HEK293 (cell line): ENCODE measurements at regions not wholly inside any gene's neighbourhood (a gene's known extent, or its start where the extent isn't known, plus 50 kb on each side); places are given as distances from the start of the nearest gene placed in this dataset.

ENCODE experiments used
- CTCF ChIA-PET: fragments of 350-600 bp; formaldehyde crosslinking; extraction: SDS; loops from one replicate; lab custom pipeline; 2021; ENCODE audit warnings: antibody characterized with exemption; lab: Yijun Ruan, JAX
- POLR2A ChIA-PET: fragments of 300-600 bp; formaldehyde crosslinking; extraction: SDS; loops from one replicate; lab custom pipeline; 2020; ENCODE audit warnings: antibody characterized with exemption, inconsistent platforms; lab: Yijun Ruan, JAX
- H3K27ac ChIP-seq: fragments of 200-500 bp; sonication (Bioruptor generic); 2 replicates; pipeline ENCODE4 v1.5.1; 2014; ENCODE audit warnings: low read depth, low read length, control low read depth, inconsistent platforms; ENCODE audit errors: extremely low read depth
- H3K36me3 ChIP-seq, 2 experiments: fragments of 200-500 bp in 1 of 2; sonication (Bioruptor generic) in 1 of 2; 1 replicate in 1 of 2; 2 replicates in 1 of 2; pipeline ENCODE4 v1.5.1; 2014 to 2017; ENCODE audit warnings: inconsistent platforms in 2 of 2, low read length in 2 of 2; ENCODE audit not compliant: control insufficient read depth in 2 of 2, insufficient read depth in 1 of 2
- H3K4me1 ChIP-seq: fragments of 200-500 bp; sonication (Bioruptor generic); 2 replicates; pipeline ENCODE4 v1.5.1; 2014; ENCODE audit warnings: mild to moderate bottlenecking, low read length, inconsistent platforms; ENCODE audit not compliant: control insufficient read depth, insufficient read depth
- H3K4me3 ChIP-seq: 2 replicates; pipeline ENCODE4 v1.5.1; 2011; ENCODE audit warnings: low read depth, mild to moderate bottlenecking, control low read depth, low read length, moderate library complexity
- H3K9me3 ChIP-seq: fragments of 200-500 bp; sonication (Bioruptor generic); 2 replicates; pipeline ENCODE4 v1.5.1; 2014; ENCODE audit warnings: low read depth, low read length, inconsistent platforms; ENCODE audit not compliant: control insufficient read depth, insufficient read depth
- HIC1 ChIP-seq: fragments of 450-650 bp; formaldehyde crosslinking; IDR thresholded peaks from 2 replicates; pipeline ENCODE4 v1.5.1; 2016; ENCODE audit warnings: missing biosample characterization, missing genetic modification characterization
- ZBTB20 ChIP-seq: fragments of 450-650 bp; formaldehyde crosslinking; IDR thresholded peaks from 2 replicates; pipeline ENCODE4 v1.5.1; 2016; ENCODE audit warnings: missing biosample characterization, missing genetic modification characterization
- ZBTB26 ChIP-seq: fragments of 450-650 bp; formaldehyde crosslinking; optimal IDR thresholded peaks from 2 replicates; pipeline ENCODE3; 2016; ENCODE audit warnings: missing biosample characterization, mild to moderate bottlenecking, missing genetic modification characterization
- ZBTB48 ChIP-seq: fragments of 450-650 bp; formaldehyde crosslinking; IDR thresholded peaks from 2 replicates; pipeline ENCODE4 v1.5.1; 2016; ENCODE audit warnings: missing biosample characterization, missing genetic modification characterization
- ZNF169 ChIP-seq: fragments of 450-650 bp; formaldehyde crosslinking; IDR thresholded peaks from 2 replicates; pipeline ENCODE4 v1.5.1; 2016; ENCODE audit warnings: missing biosample characterization, missing genetic modification characterization
- ZNF19 ChIP-seq: fragments of 450-650 bp; formaldehyde crosslinking; IDR thresholded peaks from 2 replicates; pipeline ENCODE4; 2016; ENCODE audit warnings: missing biosample characterization, missing genetic modification characterization, low read depth
- ZNF2 ChIP-seq: fragments of 450-650 bp; formaldehyde crosslinking; IDR thresholded peaks from 2 replicates; pipeline ENCODE4 v1.5.1; 2016; ENCODE audit warnings: missing biosample characterization, missing genetic modification characterization
- ZNF214 ChIP-seq: fragments of 450-650 bp; formaldehyde crosslinking; IDR thresholded peaks from 2 replicates; pipeline ENCODE4 v1.5.1; 2017; ENCODE audit warnings: missing biosample characterization, mild to moderate bottlenecking, missing genetic modification characterization, borderline replicate concordance
- ZNF274 ChIP-seq, 2 experiments: fragments of 200-500 bp in 1 of 2; fragments of 450-650 bp in 1 of 2; sonication (Bioruptor generic) in 1 of 2; formaldehyde crosslinking in 1 of 2; IDR thresholded peaks; 2 replicates each; pipeline versions ENCODE4 v1.5.1 to v1.6.1; 2014 to 2016; ENCODE audit warnings: borderline replicate concordance in 1 of 2, inconsistent platforms in 1 of 2, low read length in 1 of 2, missing biosample characterization in 1 of 2, missing genetic modification characterization in 1 of 2
- ZNF311 ChIP-seq: fragments of 450-650 bp; formaldehyde crosslinking; IDR thresholded peaks from 2 replicates; pipeline ENCODE4 v1.5.1; 2017; ENCODE audit warnings: missing biosample characterization, missing genetic modification characterization, borderline replicate concordance
- ZNF423 ChIP-seq: fragments of 450-650 bp; formaldehyde crosslinking; IDR thresholded peaks from 2 replicates; pipeline ENCODE4 v1.5.1; 2016; ENCODE audit warnings: missing biosample characterization, missing genetic modification characterization
- ZNF510 ChIP-seq: fragments of 450-650 bp; formaldehyde crosslinking; IDR thresholded peaks from 2 replicates; pipeline ENCODE4 v1.5.1; 2018; ENCODE audit warnings: mild to moderate bottlenecking, missing genetic modification characterization, missing biosample characterization; ENCODE audit not compliant: insufficient replicate concordance
- ZNF513 ChIP-seq: fragments of 450-650 bp; IDR thresholded peaks from 2 replicates; pipeline ENCODE4 v1.5.1; 2018; ENCODE audit warnings: missing biosample characterization, missing genetic modification characterization
- ZNF692 ChIP-seq: fragments of 450-650 bp; formaldehyde crosslinking; IDR thresholded peaks from 2 replicates; pipeline ENCODE4 v1.5.1; 2016; ENCODE audit warnings: missing biosample characterization, missing genetic modification characterization
- ZNF747 ChIP-seq: fragments of 450-650 bp; formaldehyde crosslinking; IDR thresholded peaks from 2 replicates; pipeline ENCODE4 v1.5.1; 2016; ENCODE audit warnings: missing biosample characterization, missing genetic modification characterization

- H3K9me3 ChIP-seq: no peaks in the 10 kb centered on the region
- H3K36me3 ChIP-seq: no peaks in the 10 kb centered on the region
- POLR2A ChIA-PET: no interaction called here
- TF ChIP-seq ZNF423 (tag by site-specific recombination) (no peak), ZNF2 (tag by site-specific recombination) (no peak), ZNF692 (tag by site-specific recombination) (no peak), ZNF274 (IDR thresholded peaks at IDR 0.05; ENCODE audit: low read length) (no peak), ZNF274 (tag by site-specific recombination; IDR thresholded peaks at IDR 0.05; ENCODE audit: borderline replicate concordance) (no peak), ZNF169 (tag by site-specific recombination) (no peak), ZBTB26 (no peak), ZBTB20 (no peak), ZNF19 (tag by site-specific recombination) (no peak), ZNF311 (tag by site-specific recombination) (no peak)
- TF ChIP-seq, all 188 proteins: peak for 0
- CTCF ChIA-PET: interaction anchor here (0.5 to 0.7 kb wide), 2 partner anchors 28 to 532 kb away, joined by 3 read pairs; no protein-coding TSS in a partner anchor
- Histone ChIP-seq H3K27ac (no peak overlapping the region), H3K4me1 (no peaks in the 10 kb centered on the region), H3K4me3 (no peak overlapping the region)
Measured at GRCh38 chr12:91604897-91605296, 422.3 kb upstream of the DCN start.

- no peak for TF ChIP-seq ZNF214
- TF ChIP-seq ZBTB48 (tag by site-specific recombination): no peak
- TF ChIP-seq ZNF747 (tag by site-specific recombination): no peak
- TF ChIP-seq ZNF510 (tag by site-specific recombination): no peak
- no peak for TF ChIP-seq HIC1 (tag by site-specific recombination)
- no peak for TF ChIP-seq ZNF513 (tag by site-specific recombination)
- ChIA-PET CTCF (interaction anchor here (0.6 to 1.3 kb wide), 4 partner anchors 11 to 1993 kb away, joined by 3 to 6 read pairs (median 4); no protein-coding TSS in a partner anchor), POLR2A (interaction anchor here (0.7 kb wide), 1 partner anchor 21 kb away, joined by 3 read pairs; no protein-coding TSS in a partner anchor)
Measured at GRCh38 chr12:91603060-91603459, 420.4 kb upstream of the DCN start.

More at GRCh38 chr12:91603060-91603459, 420.4 kb upstream of the DCN start:
- H3K9me3 ChIP-seq: no peaks in the 10 kb centered on the region
- no peak overlapping the region for H3K4me3 ChIP-seq
- H3K27ac ChIP-seq: no peak overlapping the region
- no peaks in the 10 kb centered on the region for H3K36me3 ChIP-seq
- H3K4me1 ChIP-seq: no peaks in the 10 kb centered on the region
